Neuronal stem cell (in vitro differentiated cells): ENCODE measurements at regions not wholly inside any gene's neighbourhood (a gene's known extent, or its start where the extent isn't known, plus 50 kb on each side); places are given as distances from the start of the nearest gene placed in this dataset.

ENCODE experiments used
- DNase-seq: peaks from one replicate; pipeline ENCODE4 v3.0.0-alpha.2; 2013; ENCODE audit warnings: low spot score
- H2AFZ ChIP-seq: one replicate; pipeline ENCODE4 v1.6.1; 2013; ENCODE audit warnings: mild to moderate bottlenecking, low read length, inconsistent platforms
- H2AK5ac ChIP-seq: 2 replicates; pipeline ENCODE4 v1.6.1; 2013; ENCODE audit warnings: low read depth, mild to moderate bottlenecking, inconsistent platforms, low read length, moderate library complexity, mixed read lengths
- H2BK120ac ChIP-seq: 2 replicates; pipeline ENCODE4 v1.6.1; 2013; ENCODE audit warnings: low read depth, mild to moderate bottlenecking, inconsistent platforms, low read length, moderate library complexity, mixed read lengths
- H2BK12ac ChIP-seq: one replicate; pipeline ENCODE4 v1.6.1; 2013; ENCODE audit warnings: low read length, inconsistent platforms
- H2BK15ac ChIP-seq: 2 replicates; pipeline ENCODE4 v1.6.1; 2013; ENCODE audit warnings: mild to moderate bottlenecking, low read length, inconsistent platforms, mixed read lengths
- H2BK5ac ChIP-seq: one replicate; pipeline ENCODE4 v1.6.1; 2013; ENCODE audit warnings: inconsistent platforms, mild to moderate bottlenecking, low read length, moderate library complexity
- H3K14ac ChIP-seq: one replicate; pipeline ENCODE4 v1.6.1; 2013; ENCODE audit warnings: low read length, inconsistent platforms
- H3K18ac ChIP-seq: 2 replicates; pipeline ENCODE4 v1.6.1; 2013; ENCODE audit warnings: low read length, inconsistent platforms
- H3K23ac ChIP-seq: 2 replicates; pipeline ENCODE4 v1.6.1; 2013; ENCODE audit warnings: low read depth, mild to moderate bottlenecking, mixed read lengths, low read length, inconsistent platforms; ENCODE audit not compliant: poor library complexity
- H3K27ac ChIP-seq: replicated peaks from 3 replicates; pipeline ENCODE4 v1.5.1; 2013; ENCODE audit warnings: low read length, inconsistent platforms
- H3K27me3 ChIP-seq, 3 experiments: 2 replicates each; pipeline ENCODE4 v1.6.1; 2013; ENCODE audit warnings: low read length in 3 of 3, mild to moderate bottlenecking in 2 of 3, inconsistent platforms in 1 of 3, low read depth in 1 of 3, mixed read lengths in 1 of 3, moderate library complexity in 1 of 3; ENCODE audit not compliant: control insufficient read depth in 3 of 3, insufficient read depth in 3 of 3
- H3K36me3 ChIP-seq, 2 donors: replicated peaks in 1 of 2; 2 replicates each; pipeline ENCODE4 v1.6.1; 2013; ENCODE audit warnings: low read length in 2 of 2; ENCODE audit not compliant: control insufficient read depth in 2 of 2, insufficient read depth in 2 of 2
- H3K4ac ChIP-seq: 2 replicates; pipeline ENCODE4 v1.6.1; 2013; ENCODE audit warnings: inconsistent platforms, mild to moderate bottlenecking, low read length, moderate library complexity
- H3K4me1 ChIP-seq, 2 donors: 1 replicate in 1 of 2; 2 replicates in 1 of 2; pipeline ENCODE4 v1.6.1; 2013; ENCODE audit warnings: low read length in 2 of 2, low read depth in 1 of 2; ENCODE audit not compliant: control insufficient read depth in 2 of 2, insufficient read depth in 1 of 2
- H3K4me2 ChIP-seq: one replicate; pipeline ENCODE4 v1.6.1; 2013; ENCODE audit warnings: mild to moderate bottlenecking, low read length, inconsistent platforms; ENCODE audit not compliant: insufficient read depth, poor library complexity, severe bottlenecking
- H3K4me3 ChIP-seq, 2 donors: 2 replicates each; pipeline ENCODE4 v1.5.1; 2013; ENCODE audit warnings: low read length in 2 of 2, mild to moderate bottlenecking in 2 of 2, inconsistent platforms in 1 of 2, moderate library complexity in 1 of 2
- H3K79me1 ChIP-seq: one replicate; pipeline ENCODE4 v1.6.1; 2013; ENCODE audit warnings: low read depth, mild to moderate bottlenecking, inconsistent platforms, low read length, moderate library complexity
- H3K9ac ChIP-seq: one replicate; pipeline ENCODE4 v1.6.1; 2013; ENCODE audit warnings: mild to moderate bottlenecking, low read depth, low read length, inconsistent platforms; ENCODE audit not compliant: poor library complexity
- H3K9me3 ChIP-seq, 2 donors: replicated peaks in 1 of 2; 2 replicates each; pipeline versions ENCODE3 to v1.6.1; 2013; ENCODE audit warnings: low read length in 2 of 2, mild to moderate bottlenecking in 2 of 2, inconsistent platforms in 1 of 2, low read depth in 1 of 2, mixed read lengths in 1 of 2, moderate library complexity in 1 of 2; ENCODE audit not compliant: control insufficient read depth in 2 of 2, insufficient read depth in 1 of 2
- H4K8ac ChIP-seq: one replicate; pipeline ENCODE4 v1.6.1; 2013; ENCODE audit warnings: low read depth, mild to moderate bottlenecking, inconsistent platforms, low read length, moderate library complexity
- H4K91ac ChIP-seq: one replicate; pipeline ENCODE4 v1.6.1; 2013; ENCODE audit warnings: low read length, low read depth, mild to moderate bottlenecking, inconsistent platforms; ENCODE audit not compliant: poor library complexity
- WGBS, 2 donors: extraction: QIAGEN DNeasy Blood & Tissue Kit; methylation state at CpG; one replicate each; pipeline ENCODE4 v1.1.7; 2013; ENCODE audit warnings: missing lambda C conversion rate in 2 of 2, mixed read lengths in 1 of 2; ENCODE audit not compliant: insufficient read length in 2 of 2, insufficient replicate concordance in 1 of 2; ENCODE audit errors: extremely low coverage in 2 of 2; 5-methylcytosine and 5-hydroxymethylcytosine counted together

DNA sequence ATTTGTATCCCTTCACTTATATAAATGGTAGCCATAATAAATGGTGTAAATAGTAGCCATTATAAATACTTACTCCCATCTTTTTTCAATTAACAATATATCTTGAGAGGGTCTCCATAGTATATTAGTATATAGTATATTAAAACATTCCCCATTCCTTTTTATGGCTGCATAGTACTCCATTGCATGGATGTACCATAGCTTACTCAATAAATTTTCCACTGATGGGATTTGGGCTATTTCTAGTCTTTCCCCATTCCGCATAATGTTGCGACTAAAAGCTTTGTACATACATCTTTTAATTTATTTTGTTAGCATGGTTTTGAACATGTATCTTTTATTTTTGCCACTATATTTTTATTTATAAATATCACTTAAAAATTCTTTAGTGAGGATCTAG, 366.3 kb downstream of the IL20RB start:
- no peak overlapping the region for H4K8ac ChIP-seq
- H3K4me2 ChIP-seq: no peak overlapping the region
- H2BK15ac ChIP-seq: no peak overlapping the region
- no peak overlapping the region for H2BK12ac ChIP-seq
- H2BK5ac ChIP-seq: no peak overlapping the region
- H3K4me3 ChIP-seq: no peak overlapping the region
- no CpG with 5 or more reads among the region's 2 CpGs for whole genome bisulfite sequencing, 2 donors
- H3K9ac ChIP-seq: no peak overlapping the region
- H3K18ac ChIP-seq: no peak overlapping the region
- H3K36me3 ChIP-seq: no peaks in the 10 kb centered on the region
- H3K23ac ChIP-seq: no peak overlapping the region
- H2BK120ac ChIP-seq: no peak overlapping the region
- no peak overlapping the region for H3K14ac ChIP-seq
- H3K4me1 ChIP-seq: peaks cover 0 to under 1% of the 10 kb centered on the region in 2 donors
- no peak overlapping the region for H4K91ac ChIP-seq
- DNase-seq: no peak
- no peaks in the 10 kb centered on the region for H3K9me3 ChIP-seq
- no peak overlapping the region for H3K27ac ChIP-seq
- H3K79me1 ChIP-seq: no peaks in the 10 kb centered on the region
- H2AK5ac ChIP-seq: no peak overlapping the region
- no peak overlapping the region for H2AFZ ChIP-seq
- H3K27me3 ChIP-seq: no peaks in the 10 kb centered on the region
- H3K4ac ChIP-seq: no peak overlapping the region

GRCh38 chr3:137325170-137325569, 367.4 kb downstream of the IL20RB start:
- Histone ChIP-seq H2AK5ac (no peak overlapping the region), H2BK12ac (no peak overlapping the region), H3K36me3 (no peaks in the 10 kb centered on the region), H3K79me1 (no peaks in the 10 kb centered on the region), H2BK5ac (no peak overlapping the region), H3K4me2 (no peak overlapping the region), H4K8ac (no peak overlapping the region), H4K91ac (no peak overlapping the region), H2AFZ (no peak overlapping the region), H3K4me1 (peaks cover 0 to 1% of the 10 kb centered on the region in 2 donors), H2BK120ac (no peak overlapping the region), H3K14ac (no peak overlapping the region), H3K18ac (no peak overlapping the region), H3K9ac (no peak overlapping the region), H3K9me3 (no peaks in the 10 kb centered on the region), H3K4ac (no peak overlapping the region), H3K27me3 (no peaks in the 10 kb centered on the region), H3K4me3 (no peak overlapping the region), H2BK15ac (no peak overlapping the region), H3K27ac (no peak overlapping the region), H3K23ac (no peak overlapping the region)
- no CpG with 5 or more reads among the region's 3 CpGs for WGBS, 2 donors
- no peak for DNase-seq

DNA sequence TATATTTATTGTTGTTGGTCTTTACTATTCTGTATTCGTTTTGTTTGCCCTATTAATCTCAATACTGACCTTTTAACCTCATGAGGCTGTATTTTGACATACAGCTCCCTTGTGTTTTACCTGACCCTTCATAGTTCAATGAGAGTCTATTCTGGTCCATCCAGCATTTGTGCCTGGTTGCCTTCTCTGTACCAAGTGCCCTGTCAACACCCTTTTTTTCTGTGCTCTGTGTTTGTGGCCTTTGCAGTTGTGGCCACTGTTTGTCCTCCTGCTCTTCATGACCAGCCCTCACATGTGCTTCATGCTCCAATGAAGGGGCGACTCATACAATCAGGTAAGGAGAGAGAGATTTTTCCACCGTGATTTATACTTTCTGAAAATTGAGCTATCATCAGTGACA, 368.2 kb downstream of the IL20RB start:
- Histone ChIP-seq H2BK15ac (no peak overlapping the region), H3K9me3 (no peaks in the 10 kb centered on the region), H3K27ac (no peak overlapping the region), H3K4me1 (peaks cover 0 to 1% of the 10 kb centered on the region in 2 donors), H2BK5ac (no peak overlapping the region), H3K23ac (no peak overlapping the region), H2BK12ac (no peak overlapping the region), H4K8ac (no peak overlapping the region), H3K9ac (no peak overlapping the region), H3K4ac (no peak overlapping the region), H3K79me1 (no peaks in the 10 kb centered on the region), H3K4me3 (no peak overlapping the region), H4K91ac (no peak overlapping the region), H3K14ac (no peak overlapping the region), H2AFZ (no peak overlapping the region), H2AK5ac (no peak overlapping the region), H2BK120ac (no peak overlapping the region), H3K4me2 (no peak overlapping the region), H3K27me3 (no peaks in the 10 kb centered on the region), H3K36me3 (no peaks in the 10 kb centered on the region), H3K18ac (no peak overlapping the region)
- DNase-seq: no peak
- no CpG with 5 or more reads among the region's 3 CpGs for WGBS, 2 donors

- Histone ChIP-seq H3K4ac (no peak overlapping the region), H2AFZ (no peak overlapping the region), H2AK5ac (no peak overlapping the region), H4K8ac (no peak overlapping the region), H2BK15ac (no peak overlapping the region), H3K4me3 (no peak overlapping the region), H2BK12ac (no peak overlapping the region), H3K79me1 (no peaks in the 10 kb centered on the region), H2BK120ac (no peak overlapping the region), H3K14ac (no peak overlapping the region), H3K18ac (no peak overlapping the region), H3K4me1 (peaks cover 0 to 1% of the 10 kb centered on the region in 2 donors), H3K4me2 (no peak overlapping the region), H3K9ac (no peak overlapping the region), H2BK5ac (no peak overlapping the region), H3K23ac (no peak overlapping the region), H4K91ac (no peak overlapping the region), H3K27ac (no peak overlapping the region), H3K27me3 (no peaks in the 10 kb centered on the region), H3K36me3 (no peaks in the 10 kb centered on the region), H3K9me3 (peaks cover 0 to 1% of the 10 kb centered on the region in 2 donors)
- WGBS, 2 donors: no CpG with 5 or more reads among the region's 5 CpGs
- DNase-seq: no peak
These were observed 371.8 kb downstream of the IL20RB start for GRCh38 chr3:137329594-137329993.
